GM21367 (cell line): ENCODE measurements at regions not wholly inside any gene's neighbourhood (a gene's known extent, or its start where the extent isn't known, plus 50 kb on each side); places are given as distances from the start of the nearest gene placed in this dataset.

ENCODE experiments used
- ATAC-seq: cut with Tn5 transposase; IDR thresholded peaks from one replicate; pipeline ENCODE4 v1.9.1; 2021; ENCODE audit not compliant: unreplicated experiment

- ATAC-seq: no peak
Measured at GRCh38 chr7:68314208-68314607, 1284.1 kb upstream of the AUTS2 start.

- ATAC-seq: no peak
Measured at GRCh38 chr7:68317476-68317875, 1280.8 kb upstream of the AUTS2 start.

DNA sequence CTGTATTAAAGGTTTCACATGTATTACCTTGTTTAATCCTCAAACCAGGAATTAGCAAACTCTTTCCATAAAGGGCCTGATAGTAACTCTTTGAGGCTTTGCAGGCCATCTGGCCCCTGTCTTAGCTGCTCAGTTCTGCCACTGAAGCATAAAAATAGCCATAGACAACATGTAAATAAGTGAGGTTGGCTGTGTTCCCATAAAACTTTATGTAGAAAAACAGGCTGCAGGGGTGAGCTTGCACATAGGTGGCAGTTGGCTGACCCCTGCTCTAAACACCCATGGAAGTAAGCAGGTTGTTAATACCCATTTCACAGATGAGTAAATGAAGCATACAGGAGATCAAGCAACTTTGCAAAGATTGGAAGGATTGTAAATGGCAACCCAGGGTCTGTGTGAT lies 1279.2 kb upstream of the AUTS2 start:
- no peak for ATAC-seq

DNA sequence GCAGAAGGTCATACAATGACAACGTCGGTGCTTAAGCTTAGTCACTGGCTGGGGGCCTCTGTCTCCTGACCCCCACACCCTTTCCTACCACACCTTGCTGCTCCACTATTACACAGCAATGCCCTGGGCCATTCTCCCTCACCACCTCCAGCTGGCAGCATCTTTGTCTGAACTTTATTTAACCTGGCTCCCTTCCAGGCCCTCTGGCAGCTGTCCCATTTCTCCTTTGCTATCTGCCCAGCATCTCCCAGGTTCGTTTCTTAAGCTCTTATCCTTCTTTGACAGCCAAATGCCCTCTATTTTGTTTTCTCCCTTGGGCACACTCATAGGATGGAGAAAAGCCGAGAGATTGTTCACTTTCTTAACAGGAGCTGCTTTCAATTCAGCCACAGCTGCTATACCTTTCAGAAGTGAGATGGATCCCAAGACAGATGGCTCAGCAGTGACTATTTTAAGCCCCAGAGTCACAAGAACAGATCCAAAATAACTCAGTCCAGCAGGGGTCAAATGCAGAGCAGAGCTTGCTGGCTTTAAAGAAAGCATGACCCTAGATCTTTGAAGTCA lies 1277.1 kb upstream of the AUTS2 start:
- no peak for ATAC-seq

DNA sequence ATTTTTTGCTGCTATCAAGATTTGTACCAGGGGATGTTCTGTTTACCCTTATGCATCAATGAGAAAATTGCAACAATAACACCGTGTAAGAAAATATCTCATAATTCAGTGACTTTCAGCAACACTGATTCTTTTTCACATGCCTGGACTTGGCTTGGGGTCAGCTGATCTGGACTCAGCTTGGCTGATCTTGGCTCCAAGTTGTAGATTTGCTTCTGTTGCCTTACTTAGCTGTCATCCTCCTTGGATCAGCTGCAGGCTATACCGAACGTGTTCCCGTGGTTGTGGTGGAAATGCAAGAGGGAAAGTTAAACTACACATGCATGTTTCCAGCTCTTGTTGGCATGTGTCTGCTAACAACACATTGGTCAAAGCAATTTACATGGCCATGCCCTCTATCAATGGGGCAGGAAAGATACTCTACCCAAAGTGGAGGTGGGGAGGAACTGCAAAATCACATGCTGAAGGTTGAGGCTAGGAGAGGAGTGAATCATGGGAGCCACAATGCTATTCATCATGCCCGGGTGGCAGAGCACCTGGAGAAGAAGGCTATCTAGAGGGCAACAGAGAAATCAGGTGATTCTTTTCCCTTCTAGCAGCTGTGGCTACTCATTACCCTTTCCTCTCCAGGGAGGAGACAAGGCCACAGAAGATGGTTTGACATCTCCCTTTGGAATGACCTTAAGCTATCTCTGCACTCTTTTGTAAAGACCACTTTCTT lies 1276.3 kb upstream of the AUTS2 start:
- no peak for ATAC-seq

GRCh38 chr7:68324621-68325020 lies 1273.7 kb upstream of the AUTS2 start:
- no peak for ATAC-seq

- ATAC-seq: no peak
Measured at GRCh38 chr7:68334216-68334615, 1264.1 kb upstream of the AUTS2 start.

GRCh38 chr7:68334636-68335272 lies 1263.5 kb upstream of the AUTS2 start:
- ATAC-seq: no peak

DNA sequence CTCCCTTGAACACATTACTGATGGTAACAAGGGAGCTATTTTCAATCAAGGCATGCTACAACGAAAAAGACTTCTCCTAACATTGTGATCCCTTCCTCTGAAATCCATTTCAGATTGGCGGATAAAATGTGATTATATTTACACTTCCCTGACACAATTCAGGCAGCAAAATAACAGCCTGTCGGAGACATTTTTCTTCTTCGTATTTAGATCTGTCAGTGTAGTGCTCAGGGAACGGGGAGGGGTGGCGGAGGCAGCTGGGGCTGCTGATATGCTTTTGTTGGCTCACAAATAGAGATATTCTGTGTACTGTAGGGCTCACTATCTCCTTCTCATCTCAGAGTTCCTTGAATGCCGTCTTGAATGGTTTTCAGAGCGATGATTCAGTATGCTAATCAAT lies 1261.7 kb upstream of the AUTS2 start:
- ATAC-seq: no peak

DNA sequence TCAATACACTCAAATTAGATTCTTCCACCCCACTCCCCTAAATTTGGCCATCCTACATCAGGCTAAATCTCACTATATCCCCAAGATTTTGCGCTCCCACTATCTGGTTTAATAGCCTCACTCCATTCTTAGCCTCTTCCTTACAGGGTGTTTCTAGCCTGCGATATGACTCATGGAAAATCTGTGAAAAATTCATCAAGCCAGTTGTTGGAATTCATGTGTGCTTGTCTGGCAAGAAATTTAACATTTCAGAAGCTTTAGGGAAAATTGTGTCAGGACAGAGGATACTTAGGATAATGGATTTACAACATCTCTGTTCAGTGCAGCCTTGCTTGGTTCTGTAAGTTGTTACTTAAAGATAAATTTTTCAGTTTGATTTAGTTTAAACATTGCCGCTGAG lies 1249.9 kb upstream of the AUTS2 start:
- ATAC-seq: no peak

- ATAC-seq: no peak
Measured at GRCh38 chr7:68362745-68363518, 1235.3 kb upstream of the AUTS2 start.

DNA sequence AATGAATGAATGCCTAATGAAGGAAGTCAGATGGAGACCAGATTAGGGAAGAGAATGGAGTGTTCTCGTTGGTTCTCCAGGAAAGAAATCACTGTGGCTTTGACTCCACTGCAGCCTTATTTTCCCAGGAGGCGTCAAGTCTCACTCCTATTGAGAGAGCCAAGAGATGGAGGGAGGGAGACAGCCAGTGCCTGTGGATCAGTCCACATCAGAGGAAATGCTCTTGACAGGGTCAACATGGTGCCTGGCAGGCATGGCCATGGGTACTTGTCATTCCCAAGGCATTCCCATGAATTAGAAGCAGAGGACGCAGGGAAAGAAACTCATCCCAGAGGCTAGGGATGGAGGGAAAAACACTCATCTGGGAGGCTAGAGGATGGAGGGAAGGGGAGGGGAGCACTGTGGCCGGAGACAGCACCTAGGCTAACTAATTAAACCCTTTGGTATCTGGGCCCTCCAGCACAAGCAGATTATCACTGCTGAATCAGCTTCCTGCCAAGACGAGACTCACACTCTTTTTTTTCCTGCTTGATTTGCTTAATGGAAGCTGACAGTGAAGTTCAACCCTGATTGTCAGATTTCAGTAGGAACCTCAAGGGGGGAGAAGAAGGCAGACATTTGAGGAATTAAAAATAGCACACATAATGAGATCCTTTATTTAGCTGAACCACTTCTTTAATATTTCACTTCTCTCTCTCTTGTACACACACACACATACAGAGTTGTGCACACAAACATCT lies 1233.2 kb upstream of the AUTS2 start:
- ATAC-seq: no peak

DNA sequence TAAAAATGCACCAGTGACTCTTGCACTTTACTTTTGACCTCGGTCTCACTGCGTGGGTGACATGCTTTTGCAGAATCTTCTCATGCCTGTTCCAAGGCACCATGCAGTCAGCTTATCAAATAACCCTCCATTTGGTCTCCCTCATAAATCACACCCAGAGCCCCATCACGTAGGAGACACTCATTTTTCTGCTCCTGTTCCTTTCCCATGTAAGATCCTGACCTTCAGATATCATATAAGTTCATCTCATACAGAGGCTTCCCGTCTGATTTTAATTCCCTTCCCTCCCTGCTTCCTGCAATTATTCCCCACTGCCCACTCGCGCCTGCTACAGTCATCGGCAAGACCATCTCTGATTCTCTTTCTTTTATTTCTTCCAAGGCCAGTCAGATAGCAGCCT lies 1226.3 kb upstream of the AUTS2 start:
- ATAC-seq: no peak

GRCh38 chr7:68376131-68376661 lies 1222.1 kb upstream of the AUTS2 start:
- ATAC-seq: no peak

DNA sequence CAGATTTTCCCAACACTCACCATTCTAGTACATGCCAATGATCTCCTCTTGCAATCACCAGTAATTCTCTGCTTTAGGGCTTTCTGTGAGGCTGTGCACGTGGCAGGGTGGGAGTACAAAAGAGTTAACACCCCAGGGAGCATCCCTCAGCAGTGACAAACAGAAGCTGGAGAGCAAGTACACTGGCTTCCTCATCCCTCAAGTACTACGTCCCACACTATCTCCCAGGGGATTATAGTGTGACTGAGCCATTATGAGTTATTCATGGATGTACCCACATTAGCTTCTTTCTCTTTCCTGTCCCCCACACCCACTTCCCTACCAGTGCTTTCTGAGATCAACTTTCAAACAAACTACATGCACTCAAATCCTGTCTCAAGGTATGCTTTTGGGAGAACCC lies 1216.5 kb upstream of the AUTS2 start:
- ATAC-seq: no peak

GRCh38 chr7:68384581-68384980 lies 1213.7 kb upstream of the AUTS2 start:
- ATAC-seq: no peak

DNA sequence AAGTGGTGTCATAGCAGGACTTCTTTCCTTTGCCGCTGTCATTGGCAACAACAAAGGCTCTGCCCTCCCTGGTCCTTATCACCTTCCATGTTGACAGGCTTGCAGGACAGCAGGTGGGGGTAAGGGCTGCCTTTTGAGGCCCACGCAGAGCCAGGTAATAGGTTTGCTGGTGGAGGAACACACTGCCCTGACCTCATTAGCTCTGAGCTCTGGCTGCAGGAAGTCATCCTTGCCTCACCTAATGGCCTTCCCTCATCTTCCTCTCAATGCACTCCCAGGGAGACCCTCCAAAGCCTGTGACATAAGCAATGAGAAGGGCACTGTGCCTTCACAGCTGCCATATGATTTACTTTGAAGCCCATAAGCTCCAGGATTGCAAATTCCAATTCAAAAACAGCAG lies 1205.2 kb upstream of the AUTS2 start:
- ATAC-seq: no peak

GRCh38 chr7:68394131-68394530 lies 1204.1 kb upstream of the AUTS2 start:
- ATAC-seq: no peak

GRCh38 chr7:68399991-68400590 lies 1198.2 kb upstream of the AUTS2 start:
- ATAC-seq: no peak

DNA sequence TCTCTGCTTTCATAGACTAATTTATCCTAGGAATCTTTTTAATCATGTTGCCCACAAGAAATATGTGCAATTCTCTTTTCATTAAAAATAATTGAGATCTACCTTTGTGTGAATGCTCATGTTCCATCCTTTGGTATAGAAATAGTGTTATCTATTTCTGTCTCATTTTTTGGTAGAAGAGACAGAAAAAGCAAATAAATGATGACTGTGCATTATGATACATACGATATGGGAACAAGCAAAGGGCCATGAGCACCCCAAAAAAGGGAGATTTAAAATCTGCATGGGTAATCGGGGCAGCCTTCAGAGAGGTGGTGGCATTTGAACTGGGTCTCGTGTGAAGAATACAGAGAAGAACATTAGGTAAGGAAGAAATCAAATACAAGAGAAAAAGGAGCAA lies 1197.5 kb upstream of the AUTS2 start:
- no peak for ATAC-seq
